ENCODE measurements at regions not wholly inside any gene's neighbourhood (a gene's known extent, or its start where the extent isn't known, plus 50 kb on each side); places are given as distances from the start of the nearest gene placed in this dataset.
"Not testable (repeated sequence)": the region's sequence is repeated elsewhere in the genome, so short reads cannot be mapped to it uniquely, and the experiment has no call there.

GRCh38 chr5:102617191-102618187 lies 118.7 kb upstream of the SLCO6A1 start:
- no peak for DNase-seq (ENCODE audit: low spot score)

GRCh38 chr5:102622262-102622661 lies 123.5 kb upstream of the SLCO6A1 start:
- DNase-seq (ENCODE audit: low spot score), result no peak

- no peak for DNase-seq (ENCODE audit: low spot score)
Observed at GRCh38 chr5:102623329-102624065, 124.7 kb upstream of the SLCO6A1 start.

- no peak for DNase-seq (ENCODE audit: low spot score)
Observed at GRCh38 chr5:102624405-102624804, 125.6 kb upstream of the SLCO6A1 start.

- no peak for DNase-seq (ENCODE audit: low spot score)
Observed at GRCh38 chr5:102625468-102625867, 126.7 kb upstream of the SLCO6A1 start.

- DNase-seq (ENCODE audit: low spot score), result no peak
Observed at GRCh38 chr5:102625928-102626327, 127.1 kb upstream of the SLCO6A1 start.

GRCh38 chr5:102627315-102627714 lies 127.8 kb upstream of the PAM start:
- no peak for DNase-seq (ENCODE audit: low spot score)

- no peak for DNase-seq (ENCODE audit: low spot score)
Observed at GRCh38 chr5:102628441-102629175, 126.5 kb upstream of the PAM start.

GRCh38 chr5:102629827-102630605 lies 125.1 kb upstream of the PAM start:
- DNase-seq (ENCODE audit: low spot score), result no peak

GRCh38 chr5:102635399-102635798 lies 119.7 kb upstream of the PAM start:
- DNase-seq (ENCODE audit: low spot score), result not testable (repeated sequence)

- DNase-seq (ENCODE audit: low spot score), result no peak
Observed at GRCh38 chr5:102638316-102638715, 116.8 kb upstream of the PAM start.

GRCh38 chr5:102638912-102639652 lies 116.0 kb upstream of the PAM start:
- DNase-seq (ENCODE audit: low spot score), result no peak

GRCh38 chr5:102649731-102650130 lies 105.4 kb upstream of the PAM start:
- no peak for DNase-seq (ENCODE audit: low spot score)

- no peak for DNase-seq (ENCODE audit: low spot score)
Observed at GRCh38 chr5:102651466-102651865, 103.6 kb upstream of the PAM start.

- no peak for DNase-seq (ENCODE audit: low spot score)
Observed at GRCh38 chr5:102654559-102655349, 100.4 kb upstream of the PAM start.

- DNase-seq (ENCODE audit: low spot score), result no peak
Observed at GRCh38 chr5:102659151-102659550, 96.0 kb upstream of the PAM start.

GRCh38 chr5:102660111-102660510 lies 95.0 kb upstream of the PAM start:
- DNase-seq (ENCODE audit: low spot score), result no peak

- DNase-seq (ENCODE audit: low spot score), result no peak
Observed at GRCh38 chr5:102663749-102664530, 91.2 kb upstream of the PAM start.
